ENCODE measurements at regions not wholly inside any gene's neighbourhood (a gene's known extent, or its start where the extent isn't known, plus 50 kb on each side); places are given as distances from the start of the nearest gene placed in this dataset.

DNA sequence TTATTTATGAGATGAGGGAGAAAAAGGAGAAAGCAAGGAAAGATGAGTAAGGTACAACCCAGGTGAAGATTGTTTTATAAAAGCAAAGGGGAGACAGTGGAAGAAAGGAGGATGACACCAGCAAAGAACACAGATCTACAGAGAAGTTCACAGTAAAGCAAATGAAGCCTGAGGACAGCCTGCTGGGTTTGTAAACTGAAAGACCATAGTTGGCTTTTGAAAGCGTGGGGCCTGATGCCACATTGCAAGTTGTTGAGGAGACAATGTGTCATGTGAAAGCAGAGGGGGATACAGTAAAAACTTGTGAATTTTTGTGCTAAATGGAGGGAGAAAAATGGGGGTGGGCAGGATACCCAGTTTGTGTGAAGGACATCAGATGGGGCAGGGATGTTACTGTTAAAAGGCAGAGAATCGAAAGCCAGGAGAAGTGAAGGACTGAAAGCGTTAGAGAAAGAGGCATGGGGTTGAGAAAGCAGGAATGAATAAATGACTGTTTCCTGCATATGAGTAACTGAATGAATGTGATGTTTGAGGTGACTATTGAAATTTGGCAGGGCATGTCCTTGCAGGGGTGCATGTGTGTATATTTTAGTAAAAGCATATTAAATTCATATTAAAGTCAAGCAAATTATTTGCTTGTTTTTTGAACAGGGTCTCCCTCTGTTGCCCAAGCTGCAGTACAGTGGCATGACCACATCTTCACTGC, 69.6 kb downstream of the SPRY1 start:
- no peaks in the 10 kb centered on the region for H3K4me1 ChIP-seq (ENCODE audit: control insufficient read depth, insufficient read depth, low read length)
- Mint-ChIP-seq H3K4me3 (no peak overlapping the region), H3K4me1 (no peaks in the 10 kb centered on the region), H3K27ac (no peak overlapping the region), H3K27me3 (ENCODE audit: low read depth in 2 of 2) (no peaks in the 10 kb centered on the region), H3K36me3 (no peaks in the 10 kb centered on the region), H3K9me3 (no peaks in the 10 kb centered on the region)
- WGBS (ENCODE audit: insufficient coverage) = 59% methylated on average over 3 of the region's 3 CpGs
- DNase-seq (no peak), ATAC-seq (no peak)
- H3K27ac ChIP-seq (ENCODE audit: low read length) = no peak overlapping the region
- H3K9me3 ChIP-seq (ENCODE audit: control insufficient read depth, insufficient read depth, low read length) = no peaks in the 10 kb centered on the region
- H3K4me3 ChIP-seq (ENCODE audit: low read length) = no peak overlapping the region
- TF ChIP-seq, protein P1, sequence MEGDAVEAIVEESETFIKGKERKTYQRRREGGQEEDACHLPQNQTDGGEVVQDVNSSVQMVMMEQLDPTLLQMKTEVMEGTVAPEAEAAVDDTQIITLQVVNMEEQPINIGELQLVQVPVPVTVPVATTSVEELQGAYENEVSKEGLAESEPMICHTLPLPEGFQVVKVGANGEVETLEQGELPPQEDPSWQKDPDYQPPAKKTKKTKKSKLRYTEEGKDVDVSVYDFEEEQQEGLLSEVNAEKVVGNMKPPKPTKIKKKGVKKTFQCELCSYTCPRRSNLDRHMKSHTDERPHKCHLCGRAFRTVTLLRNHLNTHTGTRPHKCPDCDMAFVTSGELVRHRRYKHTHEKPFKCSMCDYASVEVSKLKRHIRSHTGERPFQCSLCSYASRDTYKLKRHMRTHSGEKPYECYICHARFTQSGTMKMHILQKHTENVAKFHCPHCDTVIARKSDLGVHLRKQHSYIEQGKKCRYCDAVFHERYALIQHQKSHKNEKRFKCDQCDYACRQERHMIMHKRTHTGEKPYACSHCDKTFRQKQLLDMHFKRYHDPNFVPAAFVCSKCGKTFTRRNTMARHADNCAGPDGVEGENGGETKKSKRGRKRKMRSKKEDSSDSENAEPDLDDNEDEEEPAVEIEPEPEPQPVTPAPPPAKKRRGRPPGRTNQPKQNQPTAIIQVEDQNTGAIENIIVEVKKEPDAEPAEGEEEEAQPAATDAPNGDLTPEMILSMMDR (IDR thresholded peaks at IDR 0.05) = no peak
- intact Hi-C loops (cut with micrococcal nuclease) = no loop called here
- no peaks in the 10 kb centered on the region for H3K27me3 ChIP-seq (ENCODE audit: control insufficient read depth, insufficient read depth, low read length)
- no peaks in the 10 kb centered on the region for H3K36me3 ChIP-seq (ENCODE audit: control insufficient read depth, insufficient read depth, low read length)

DNA sequence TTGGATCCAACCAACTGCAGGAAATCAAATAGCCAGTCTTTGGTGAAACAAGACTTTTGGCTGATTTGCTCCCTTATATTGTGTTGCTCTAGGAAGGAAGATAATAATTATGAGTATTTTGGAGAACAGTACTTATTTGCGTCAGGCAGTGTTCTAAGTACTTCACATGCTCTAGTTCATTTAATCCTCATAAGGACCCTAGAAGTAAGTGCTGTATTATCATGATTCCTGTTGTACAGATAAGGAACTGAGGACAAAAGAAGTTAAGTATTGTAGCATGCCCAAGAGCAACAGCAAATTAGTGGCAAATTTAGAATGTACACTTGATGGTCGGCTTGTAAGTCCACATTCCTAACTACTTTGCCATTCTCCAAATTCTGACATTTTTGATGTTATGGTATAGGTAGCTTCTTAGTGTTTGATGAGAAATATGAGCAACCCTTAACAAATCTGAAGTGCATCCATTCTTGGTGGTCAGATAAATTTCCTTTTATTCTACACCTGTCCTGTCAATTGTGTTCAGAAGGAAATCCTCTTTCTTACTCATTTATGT, 72.0 kb downstream of the SPRY1 start:
- no peak overlapping the region for H3K27ac ChIP-seq (ENCODE audit: low read length)
- no peak overlapping the region for H3K27ac Mint-ChIP-seq
- TF ChIP-seq, protein P1 (IDR thresholded peaks at IDR 0.05) = no peak
- no peaks in the 10 kb centered on the region for H3K36me3 ChIP-seq (ENCODE audit: control insufficient read depth, insufficient read depth, low read length)
- H3K4me3 ChIP-seq (ENCODE audit: low read length) = no peak overlapping the region
- no peaks in the 10 kb centered on the region for H3K4me1 Mint-ChIP-seq
- DNase-seq (no peak), ATAC-seq (no peak)
- H3K4me3 Mint-ChIP-seq = no peak overlapping the region
- intact Hi-C loops (cut with micrococcal nuclease) = no loop called here
- no peaks in the 10 kb centered on the region for H3K9me3 Mint-ChIP-seq
- H3K27me3 Mint-ChIP-seq (ENCODE audit: low read depth in 2 of 2) = peaks cover 0 to 5% of the 10 kb centered on the region in 2 donors
- 100% methylated on average over 1 of the region's 2 CpGs for WGBS (ENCODE audit: insufficient coverage)
- no peaks in the 10 kb centered on the region for H3K27me3 ChIP-seq (ENCODE audit: control insufficient read depth, insufficient read depth, low read length)
- H3K9me3 ChIP-seq (ENCODE audit: control insufficient read depth, insufficient read depth, low read length) = no peaks in the 10 kb centered on the region
- no peaks in the 10 kb centered on the region for H3K36me3 Mint-ChIP-seq
- H3K4me1 ChIP-seq (ENCODE audit: control insufficient read depth, insufficient read depth, low read length) = no peaks in the 10 kb centered on the region

DNA sequence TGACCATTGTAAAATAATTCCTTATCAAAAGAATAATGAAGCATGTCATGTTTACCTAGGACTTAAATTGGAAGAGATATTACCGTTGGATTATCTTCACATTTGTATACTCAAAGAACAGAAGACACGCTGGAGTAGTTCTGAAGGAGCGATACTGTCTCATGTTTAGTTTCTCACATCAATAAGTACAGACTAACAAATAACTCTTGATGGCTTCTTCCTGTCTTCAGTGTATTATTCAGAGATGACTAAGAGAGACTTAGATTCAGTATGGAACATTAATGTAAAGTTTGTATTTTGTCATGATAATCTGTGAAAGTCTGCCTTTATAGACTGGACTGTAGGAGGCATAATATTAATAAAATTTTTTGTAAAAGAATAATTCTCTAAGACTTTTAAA, 72.7 kb downstream of the SPRY1 start:
- Mint-ChIP-seq H3K4me3 (no peak overlapping the region), H3K9me3 (no peaks in the 10 kb centered on the region), H3K4me1 (no peaks in the 10 kb centered on the region), H3K36me3 (no peaks in the 10 kb centered on the region), H3K27ac (no peak overlapping the region), H3K27me3 (ENCODE audit: low read depth in 2 of 2) (peaks cover 0 to 6% of the 10 kb centered on the region in 2 donors)
- DNase-seq (no peak), ATAC-seq (no peak)
- Histone ChIP-seq H3K27me3 (ENCODE audit: control insufficient read depth, insufficient read depth, low read length) (no peaks in the 10 kb centered on the region), H3K36me3 (ENCODE audit: control insufficient read depth, insufficient read depth, low read length) (no peaks in the 10 kb centered on the region), H3K9me3 (ENCODE audit: control insufficient read depth, insufficient read depth, low read length) (no peaks in the 10 kb centered on the region), H3K4me3 (ENCODE audit: low read length) (no peak overlapping the region), H3K27ac (ENCODE audit: low read length) (no peak overlapping the region), H3K4me1 (ENCODE audit: control insufficient read depth, insufficient read depth, low read length) (no peaks in the 10 kb centered on the region)
- whole genome bisulfite sequencing (ENCODE audit: insufficient coverage) = 95% methylated on average over 3 of the region's 3 CpGs
- TF ChIP-seq, protein P1 (IDR thresholded peaks at IDR 0.05) = no peak
- intact Hi-C loops (cut with micrococcal nuclease) = no loop called here

DNA sequence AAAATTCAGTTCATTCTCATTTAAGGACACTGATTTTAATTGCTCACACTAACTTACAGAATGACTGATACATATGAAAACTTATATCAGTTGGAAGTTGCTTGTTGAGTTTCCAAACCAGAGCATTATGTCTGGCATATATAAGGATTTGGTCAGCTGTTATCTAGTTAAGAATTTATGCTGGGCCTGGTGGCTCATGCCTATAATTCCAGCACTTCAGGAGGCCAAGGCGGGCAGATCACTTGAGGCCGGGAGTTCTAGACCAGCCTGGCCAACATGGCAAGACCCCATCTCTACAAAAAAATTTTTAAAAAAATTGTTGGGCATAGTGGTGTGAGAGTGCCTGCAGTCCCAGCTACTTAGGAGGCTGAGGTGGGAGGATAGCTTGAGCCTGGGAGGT, 73.1 kb downstream of the SPRY1 start:
- intact Hi-C loops (cut with micrococcal nuclease) = no loop called here
- Mint-ChIP-seq H3K27ac (no peak overlapping the region), H3K9me3 (no peaks in the 10 kb centered on the region), H3K4me1 (no peaks in the 10 kb centered on the region), H3K36me3 (no peaks in the 10 kb centered on the region), H3K4me3 (no peak overlapping the region), H3K27me3 (ENCODE audit: low read depth in 2 of 2) (peaks cover 0 to 6% of the 10 kb centered on the region in 2 donors)
- no peak overlapping the region for H3K4me3 ChIP-seq (ENCODE audit: low read length)
- TF ChIP-seq, protein P1 (IDR thresholded peaks at IDR 0.05) = no peak
- H3K27ac ChIP-seq (ENCODE audit: low read length) = no peak overlapping the region
- H3K9me3 ChIP-seq (ENCODE audit: control insufficient read depth, insufficient read depth, low read length) = no peaks in the 10 kb centered on the region
- no peak for DNase-seq
- WGBS (ENCODE audit: insufficient coverage) = 100% methylated on average over 1 of the region's 2 CpGs
- no peak for ATAC-seq
- H3K4me1 ChIP-seq (ENCODE audit: control insufficient read depth, insufficient read depth, low read length) = no peaks in the 10 kb centered on the region
- no peaks in the 10 kb centered on the region for H3K27me3 ChIP-seq (ENCODE audit: control insufficient read depth, insufficient read depth, low read length)
- no peaks in the 10 kb centered on the region for H3K36me3 ChIP-seq (ENCODE audit: control insufficient read depth, insufficient read depth, low read length)
